Activated T-cell treated with anti-CD3 and anti-CD28 coated beads, Interleukin-2, amount 50 U/mL, for 4 hours (primary cell): ENCODE measurements at regions not wholly inside any gene's neighbourhood (a gene's known extent, or its start where the extent isn't known, plus 50 kb on each side); places are given as distances from the start of the nearest gene placed in this dataset.

Experiments
- ATAC-seq, 2 donors: fragments of 200-7000 bp; cut with Tn5 transposase; one replicate each; pipeline ENCODE4 v1.10.0; 2021
- DNase-seq: peaks from one replicate; pipeline ENCODE4 v3.0.0-alpha.2; 2020
- H3K27me3 Mint-ChIP-seq: one replicate; pipeline ENCODE4 v1.8.0; 2021; ENCODE audit warnings: low read depth, mixed read lengths
- H3K36me3 Mint-ChIP-seq: one replicate; pipeline ENCODE4 v1.8.0; 2022; ENCODE audit warnings: mixed read lengths; ENCODE audit not compliant: insufficient read depth
- H3K4me1 Mint-ChIP-seq: one replicate; pipeline ENCODE4 v1.8.0; 2021; ENCODE audit warnings: low read depth, mixed read lengths
- H3K4me3 Mint-ChIP-seq: one replicate; pipeline ENCODE4 v1.8.0; 2021; ENCODE audit warnings: mild to moderate bottlenecking, moderate library complexity, mixed read lengths
- H3K9me3 Mint-ChIP-seq: one replicate; pipeline ENCODE4 v1.8.0; 2021; ENCODE audit warnings: mixed read lengths

DNA sequence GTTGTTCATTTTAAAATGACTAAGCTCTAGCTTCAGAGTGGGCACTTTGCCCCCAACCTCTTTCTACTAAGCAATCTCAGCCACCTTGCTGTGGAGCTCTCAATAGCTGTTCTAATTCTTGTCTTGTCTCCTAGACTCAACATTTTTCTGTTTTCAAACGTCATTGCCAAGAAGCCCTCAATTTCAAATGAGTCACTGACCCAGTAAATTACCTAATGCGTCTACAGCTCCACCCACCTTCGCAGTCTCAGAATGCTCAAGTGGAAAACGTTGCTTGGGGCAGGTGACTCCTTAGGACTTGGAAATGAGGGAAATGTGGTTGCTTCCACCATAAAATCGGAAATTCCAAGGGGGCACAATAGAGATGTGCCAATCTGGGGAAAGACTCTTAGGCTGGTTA lies 59.0 kb downstream of the ING2 start:
- ATAC-seq (peak in 1 of 2 donors; percentile 67), DNase-seq (no peak)
- Mint-ChIP-seq H3K27me3 (peaks cover 10% of the 10 kb centered on the region), H3K4me3 (no peak overlapping the region), H3K4me1 (peaks cover 8% of the 10 kb centered on the region), H3K9me3 (no peaks in the 10 kb centered on the region), H3K36me3 (no peaks in the 10 kb centered on the region)

DNA sequence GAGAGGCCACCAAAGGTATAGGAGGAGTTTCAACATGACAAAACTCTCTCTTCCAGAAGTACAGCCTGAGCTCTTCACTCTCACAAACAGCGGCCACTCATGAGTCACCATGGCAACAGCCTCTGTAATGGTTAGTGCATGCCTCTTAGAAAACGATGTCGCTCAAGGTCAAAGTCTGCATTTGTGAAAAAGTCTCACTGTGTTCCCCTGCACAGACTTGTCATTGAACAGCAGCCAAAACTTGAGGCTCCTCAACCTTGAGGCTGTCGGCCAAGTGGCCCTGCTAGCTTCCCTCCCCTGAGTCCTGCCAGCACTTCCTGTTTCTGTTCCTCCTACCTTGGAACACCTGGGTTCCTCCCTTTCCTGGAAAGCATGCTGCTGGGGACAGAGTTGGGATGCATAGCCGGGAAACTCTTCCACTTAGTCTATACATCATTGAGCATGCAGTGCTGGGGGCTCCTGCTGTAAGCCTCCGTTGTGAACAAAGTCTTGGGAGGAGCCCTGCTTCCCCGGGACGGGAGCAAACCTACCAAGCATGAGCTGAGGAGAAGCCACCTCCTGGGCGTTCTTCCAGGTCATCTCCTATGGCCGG lies 66.6 kb downstream of the ING2 start:
- Mint-ChIP-seq H3K4me1 (no peaks in the 10 kb centered on the region), H3K4me3 (no peak overlapping the region), H3K27me3 (peaks cover 3% of the 10 kb centered on the region), H3K36me3 (no peaks in the 10 kb centered on the region), H3K9me3 (no peaks in the 10 kb centered on the region)
- DNase-seq, result no peak
- no peak for ATAC-seq

DNA sequence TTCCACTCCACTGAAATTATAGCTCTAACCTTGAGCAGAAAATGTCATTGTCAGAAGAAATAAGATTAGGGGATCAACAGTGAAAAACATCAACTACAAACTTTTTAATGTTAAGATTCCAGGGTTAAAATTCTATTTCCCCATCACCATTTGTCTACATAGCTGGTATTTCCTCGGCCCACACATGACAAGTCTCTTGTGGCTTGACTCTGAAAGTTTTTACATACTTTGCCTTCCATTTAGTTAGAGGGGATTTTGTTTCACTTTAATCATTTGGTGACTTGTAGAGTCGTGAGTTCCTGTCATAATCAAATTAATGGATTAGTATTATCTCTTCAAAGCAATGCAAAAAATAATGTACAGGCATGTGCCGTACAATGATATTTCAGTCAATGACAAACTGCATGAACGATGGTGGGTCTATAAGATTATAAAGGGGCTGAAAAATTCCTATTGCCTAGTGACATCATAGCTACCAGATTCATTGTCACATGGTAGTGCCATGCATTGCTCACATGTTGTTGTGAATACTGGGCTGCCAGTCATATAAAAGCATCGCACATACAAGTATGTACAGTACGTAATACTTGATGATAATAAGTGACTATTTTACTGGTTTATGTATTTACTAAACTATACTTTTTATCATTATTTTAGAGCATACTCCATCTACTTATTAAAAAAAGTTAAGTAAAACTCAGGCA lies 72.0 kb downstream of the ING2 start:
- no peaks in the 10 kb centered on the region for H3K36me3 Mint-ChIP-seq
- no peak overlapping the region for H3K4me3 Mint-ChIP-seq
- no peaks in the 10 kb centered on the region for H3K4me1 Mint-ChIP-seq
- ATAC-seq, result no peak
- no peaks in the 10 kb centered on the region for H3K27me3 Mint-ChIP-seq
- H3K9me3 Mint-ChIP-seq, result peaks cover 12% of the 10 kb centered on the region
- DNase-seq, result no peak

DNA sequence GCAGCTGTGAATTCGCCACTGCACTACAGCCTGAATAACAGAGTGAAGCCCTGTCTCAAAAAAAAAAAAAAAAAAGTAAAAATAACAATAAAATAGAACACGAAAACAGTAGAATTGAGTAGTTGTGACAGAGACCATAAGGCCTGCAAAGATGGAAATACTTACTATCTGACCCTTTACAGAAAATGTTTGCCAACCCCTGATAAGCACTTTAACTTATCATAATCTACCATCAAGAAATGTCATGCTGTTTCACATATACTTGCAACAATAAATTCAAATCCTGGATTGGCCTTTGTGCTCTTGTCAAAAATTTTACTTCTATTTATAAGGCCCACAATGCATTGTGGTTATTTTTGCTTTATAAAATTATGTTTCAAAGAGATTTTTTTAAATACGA lies 75.5 kb downstream of the ING2 start:
- no peak overlapping the region for H3K4me3 Mint-ChIP-seq
- peaks cover 2% of the 10 kb centered on the region for H3K36me3 Mint-ChIP-seq
- H3K4me1 Mint-ChIP-seq, result no peaks in the 10 kb centered on the region
- H3K27me3 Mint-ChIP-seq, result no peaks in the 10 kb centered on the region
- peaks cover 20% of the 10 kb centered on the region for H3K9me3 Mint-ChIP-seq
- DNase-seq (no peak), ATAC-seq (no peak)

DNA sequence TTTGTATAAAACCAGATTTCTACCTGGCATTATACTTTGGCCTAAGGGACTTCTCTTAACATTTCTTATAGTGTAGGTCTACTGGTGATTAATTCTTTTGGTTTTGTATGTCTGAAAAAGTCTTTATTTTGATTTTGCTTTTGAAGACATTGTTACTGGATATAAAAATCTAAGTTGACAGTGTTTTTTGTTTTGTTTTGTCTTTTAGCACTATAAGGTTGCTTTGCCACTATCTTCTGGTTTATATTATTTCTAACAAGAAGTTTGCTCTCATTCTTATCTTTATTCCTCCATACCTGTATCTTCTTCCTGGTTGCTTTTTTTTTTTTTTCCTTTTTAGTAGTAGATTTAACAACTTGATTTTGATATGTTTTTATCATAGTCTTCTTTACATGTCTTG lies 76.0 kb downstream of the ING2 start:
- Mint-ChIP-seq H3K4me3 (no peak overlapping the region), H3K4me1 (no peaks in the 10 kb centered on the region), H3K9me3 (peaks cover 20% of the 10 kb centered on the region), H3K36me3 (peaks cover 2% of the 10 kb centered on the region), H3K27me3 (no peaks in the 10 kb centered on the region)
- ATAC-seq, result no peak
- DNase-seq, result no peak

DNA sequence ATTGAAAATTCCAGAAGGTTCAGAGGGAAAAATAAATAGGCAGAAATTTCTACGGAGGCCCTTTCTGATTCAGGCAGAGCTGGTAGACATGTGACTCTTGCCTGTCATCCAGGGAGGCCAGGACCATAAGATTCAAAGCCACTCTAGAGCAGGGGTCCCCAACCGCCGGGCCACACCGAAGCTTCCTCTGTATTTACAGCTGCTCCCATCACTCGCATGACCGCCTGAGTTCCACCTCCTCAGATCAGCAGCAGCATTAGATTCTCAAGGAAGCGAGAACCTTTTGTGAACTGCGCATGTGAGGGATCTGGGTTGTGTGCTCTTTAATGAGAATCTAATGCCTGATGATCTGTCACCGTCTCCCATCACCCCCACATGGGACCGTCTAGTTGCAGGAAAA lies 72.2 kb downstream of the RWDD4 start:
- Mint-ChIP-seq H3K4me1 (no peaks in the 10 kb centered on the region), H3K27me3 (no peaks in the 10 kb centered on the region), H3K4me3 (no peak overlapping the region), H3K9me3 (peaks cover 9% of the 10 kb centered on the region), H3K36me3 (peaks cover 2% of the 10 kb centered on the region)
- ATAC-seq (no peak), DNase-seq (no peak)

DNA sequence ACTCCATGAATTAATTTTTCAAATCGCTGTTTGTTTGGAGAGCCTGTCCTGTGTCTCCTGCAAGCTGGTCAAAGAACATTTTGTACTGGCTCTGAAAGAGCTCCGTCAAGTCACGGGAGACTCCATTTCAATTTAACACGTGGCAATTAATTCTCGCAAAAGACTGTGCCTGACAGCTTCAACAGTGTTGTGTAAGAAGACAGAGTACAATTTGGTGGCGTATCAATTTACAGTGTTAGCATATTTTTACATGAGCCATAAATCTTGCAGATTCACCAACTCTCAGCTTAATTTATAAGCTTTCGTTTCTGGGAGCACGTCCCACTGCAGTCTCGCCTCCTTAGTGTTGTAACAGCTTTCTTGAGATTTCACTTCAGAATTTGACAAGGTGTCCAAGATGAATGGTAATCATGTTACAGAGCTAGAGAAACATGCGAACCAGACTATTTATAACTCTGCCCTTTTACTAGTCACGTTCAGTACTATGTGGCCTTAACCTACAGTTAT lies 70.8 kb downstream of the RWDD4 start:
- Mint-ChIP-seq H3K4me3 (no peak overlapping the region), H3K9me3 (no peaks in the 10 kb centered on the region), H3K36me3 (no peaks in the 10 kb centered on the region), H3K27me3 (no peaks in the 10 kb centered on the region), H3K4me1 (no peaks in the 10 kb centered on the region)
- DNase-seq (no peak), ATAC-seq (no peak)

DNA sequence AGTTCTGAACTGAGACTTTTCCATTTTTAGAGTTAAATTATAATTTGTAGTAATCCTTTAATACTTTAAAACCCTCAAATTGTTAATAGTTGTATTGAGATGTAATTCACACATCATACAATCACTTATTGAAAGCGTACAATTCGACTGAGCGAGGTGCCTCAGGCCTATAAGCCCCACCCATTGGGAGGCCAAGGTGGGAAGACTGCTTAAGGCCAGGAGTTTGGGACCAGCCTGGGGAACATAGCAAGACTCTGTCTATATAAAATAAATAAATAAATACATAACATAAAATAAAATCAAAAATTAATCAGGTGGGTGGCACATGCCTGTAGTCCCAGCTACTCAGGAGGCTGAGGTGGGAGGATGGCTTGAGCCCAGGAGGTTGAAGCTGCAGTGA lies 70.3 kb downstream of the RWDD4 start:
- no peak for ATAC-seq

DNA sequence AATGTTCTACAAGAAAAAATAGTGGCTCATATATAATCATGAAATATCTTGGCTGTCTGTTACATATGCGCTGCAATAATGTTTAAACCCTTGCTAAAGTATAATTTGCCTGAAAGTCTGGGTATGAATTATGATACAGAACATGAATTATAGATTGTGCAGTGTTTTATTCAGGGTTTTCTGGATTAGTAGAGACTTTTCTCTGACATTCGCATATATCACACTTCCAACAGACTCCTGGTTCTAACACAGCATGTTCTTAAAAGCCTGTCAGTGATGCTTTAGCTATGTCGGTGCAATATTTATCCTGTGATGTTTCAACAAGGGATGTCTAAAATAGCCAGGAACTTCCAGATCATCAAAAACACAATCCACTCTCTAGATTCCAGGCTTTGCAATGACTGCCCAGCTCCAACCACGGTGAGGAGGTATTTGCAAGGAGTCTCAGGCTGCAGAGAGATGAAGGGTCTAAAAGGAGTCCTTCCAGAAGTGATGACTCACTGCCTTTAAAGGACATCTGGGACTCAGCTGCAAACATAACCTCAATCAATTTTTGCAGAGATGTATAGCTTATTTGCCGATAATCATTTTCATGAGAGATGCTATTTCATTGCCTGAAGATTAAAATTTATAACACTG lies 69.4 kb downstream of the RWDD4 start:
- Mint-ChIP-seq H3K27me3 (no peaks in the 10 kb centered on the region), H3K36me3 (no peaks in the 10 kb centered on the region), H3K4me1 (no peaks in the 10 kb centered on the region), H3K9me3 (no peaks in the 10 kb centered on the region), H3K4me3 (no peak overlapping the region)
- DNase-seq (no peak), ATAC-seq (no peak)

More for the DNA sequence above, 70.3 kb downstream of the RWDD4 start:
- Mint-ChIP-seq H3K27me3 (no peaks in the 10 kb centered on the region), H3K9me3 (no peaks in the 10 kb centered on the region), H3K4me1 (no peaks in the 10 kb centered on the region), H3K4me3 (no peak overlapping the region), H3K36me3 (no peaks in the 10 kb centered on the region)
- no peak for DNase-seq
